HG03575 (cell line): ENCODE measurements at regions not wholly inside any gene's neighbourhood (a gene's known extent, or its start where the extent isn't known, plus 50 kb on each side); places are given as distances from the start of the nearest gene placed in this dataset.

Source experiments
- ATAC-seq: cut with Tn5 transposase; IDR thresholded peaks from one replicate; pipeline ENCODE4 v1.9.1; 2021; ENCODE audit not compliant: unreplicated experiment, insufficient number of reproducible peaks, low FRiP score; ENCODE audit errors: extremely low read depth

- no peak for ATAC-seq
Measured at GRCh38 chr3:8357859-8358258, 143.8 kb upstream of the LMCD1 start.

GRCh38 chr3:8359133-8359532 lies 142.5 kb upstream of the LMCD1 start:
- no peak for ATAC-seq

- no peak for ATAC-seq
Measured at GRCh38 chr3:8363200-8363599, 138.4 kb upstream of the LMCD1 start.

- no peak for ATAC-seq
Measured at GRCh38 chr3:8365541-8365940, 136.1 kb upstream of the LMCD1 start.

- no peak for ATAC-seq
Measured at GRCh38 chr3:8366219-8366810, 135.3 kb upstream of the LMCD1 start.

- ATAC-seq: no peak
Measured at GRCh38 chr3:8368598-8368997, 133.0 kb upstream of the LMCD1 start.

GRCh38 chr3:8369638-8370037 lies 132.0 kb upstream of the LMCD1 start:
- no peak for ATAC-seq

GRCh38 chr3:8371085-8371551 lies 130.5 kb upstream of the LMCD1 start:
- no peak for ATAC-seq

GRCh38 chr3:8371960-8372463 lies 129.6 kb upstream of the LMCD1 start:
- no peak for ATAC-seq

GRCh38 chr3:8380904-8381704 lies 120.5 kb upstream of the LMCD1 start:
- no peak for ATAC-seq

- no peak for ATAC-seq
Measured at GRCh38 chr3:8385848-8386620, 115.6 kb upstream of the LMCD1 start.

GRCh38 chr3:8387571-8387970 lies 114.1 kb upstream of the LMCD1 start:
- ATAC-seq: no peak

- ATAC-seq: no peak
Measured at GRCh38 chr3:8399686-8400085, 101.9 kb upstream of the LMCD1 start.

GRCh38 chr3:8400911-8401310 lies 100.7 kb upstream of the LMCD1 start:
- ATAC-seq: no peak

GRCh38 chr3:8403996-8404395 lies 97.6 kb upstream of the LMCD1 start:
- no peak for ATAC-seq

- no peak for ATAC-seq
Measured at GRCh38 chr3:8405144-8405543, 96.5 kb upstream of the LMCD1 start.

GRCh38 chr3:8406479-8406878 lies 95.1 kb upstream of the LMCD1 start:
- no peak for ATAC-seq

GRCh38 chr3:8413337-8413926 lies 88.2 kb upstream of the LMCD1 start:
- no peak for ATAC-seq

GRCh38 chr3:8416965-8417364 lies 84.7 kb upstream of the LMCD1 start:
- ATAC-seq: no peak
